ENCODE measurements at regions not wholly inside any gene's neighbourhood (a gene's known extent, or its start where the extent isn't known, plus 50 kb on each side); places are given as distances from the start of the nearest gene placed in this dataset.

DNA sequence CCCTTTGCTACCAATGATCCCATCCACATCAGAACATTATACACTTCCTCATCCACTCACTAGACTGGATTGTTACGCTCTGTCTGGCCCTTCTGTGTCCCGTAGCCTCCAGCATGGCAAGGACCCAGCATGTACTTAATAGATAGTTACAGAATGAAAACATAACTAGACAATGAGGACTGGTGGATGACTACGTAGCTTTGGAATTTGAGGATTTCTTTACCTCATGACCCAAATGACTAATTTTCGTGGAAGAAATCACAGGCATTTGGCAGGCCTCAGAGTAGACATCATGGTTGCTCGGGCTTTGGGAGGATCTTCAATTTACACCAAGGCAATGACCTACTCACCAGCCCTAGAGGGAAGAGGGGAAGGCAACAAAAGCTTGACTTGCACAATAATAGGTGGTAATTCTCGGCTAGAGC is 299.8 kb downstream of the TLE1 start:
- DNase-seq = no peak

DNA sequence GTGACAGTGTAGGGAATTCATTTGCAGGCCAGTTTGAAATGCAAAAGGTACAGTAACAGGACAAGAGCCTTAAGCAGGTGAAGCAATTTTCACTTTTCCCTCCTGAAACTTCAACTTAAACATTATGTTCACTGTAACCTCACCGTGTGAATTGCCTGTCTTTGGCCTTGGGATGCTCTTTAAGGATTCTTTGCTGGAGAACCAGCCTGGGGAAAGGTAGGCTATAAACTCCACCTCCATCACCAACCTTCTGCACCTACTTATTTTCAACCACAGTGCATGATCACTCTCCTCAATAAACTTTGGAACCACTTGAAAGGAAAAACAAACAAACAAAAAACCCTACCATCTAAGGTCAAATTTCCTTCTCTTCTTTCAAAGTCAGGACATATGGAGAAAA is 300.5 kb downstream of the TLE1 start:
- DNase-seq = no peak

DNA sequence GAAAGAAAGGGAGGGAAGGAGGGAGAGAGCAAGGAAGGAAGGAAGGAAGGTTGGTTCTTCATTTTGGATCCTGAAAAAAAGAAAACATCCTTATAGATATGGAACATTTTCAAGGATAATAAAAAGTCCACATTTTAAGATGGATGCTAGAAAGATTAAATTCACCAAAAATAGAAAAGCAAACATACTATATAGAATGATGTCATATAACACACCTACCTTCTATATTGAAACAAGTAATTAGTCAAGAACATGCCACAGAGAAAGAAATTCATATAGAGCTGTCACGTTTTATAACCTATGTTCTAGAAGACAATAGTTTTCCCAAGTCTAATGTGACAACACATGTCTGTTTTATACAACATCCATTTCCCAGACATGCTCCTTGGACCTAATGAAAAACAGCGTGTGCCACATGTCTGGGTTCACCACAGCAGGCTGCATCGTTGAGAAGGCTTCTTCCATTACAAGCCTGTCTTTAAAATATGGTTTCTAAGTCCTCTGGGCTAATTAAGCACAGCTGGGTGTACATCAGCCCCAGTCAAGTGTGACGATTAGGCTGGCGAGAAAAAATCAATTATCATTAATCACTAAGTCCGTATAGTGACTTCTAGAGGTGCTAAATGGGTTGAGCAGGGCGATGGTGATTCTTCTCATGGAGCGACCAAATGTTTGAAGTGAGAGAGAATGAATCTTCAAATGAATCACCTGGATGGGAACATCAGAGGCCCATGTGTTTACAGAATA is 301.8 kb downstream of the TLE1 start:
- no peak for DNase-seq

DNA sequence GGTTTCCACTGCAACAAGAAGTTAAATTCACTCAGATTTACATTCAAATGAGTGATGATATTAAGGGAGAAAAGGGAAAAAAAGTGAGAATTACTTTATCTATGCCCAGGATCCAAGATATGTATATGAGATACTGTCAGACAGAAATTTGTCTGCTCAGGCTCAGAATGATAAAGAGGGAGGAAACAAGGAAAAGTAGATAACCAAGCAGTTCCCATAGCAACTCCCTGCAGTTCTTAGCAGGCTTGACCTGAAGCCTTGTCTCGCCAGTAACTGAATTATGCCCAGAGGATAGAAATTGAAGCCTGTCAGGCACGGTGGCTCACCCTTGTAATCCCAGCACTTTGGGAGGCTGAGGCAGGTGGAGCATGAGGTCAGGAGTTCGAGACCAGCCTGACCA is 304.4 kb downstream of the TLE1 start:
- DNase-seq = no peak

DNA sequence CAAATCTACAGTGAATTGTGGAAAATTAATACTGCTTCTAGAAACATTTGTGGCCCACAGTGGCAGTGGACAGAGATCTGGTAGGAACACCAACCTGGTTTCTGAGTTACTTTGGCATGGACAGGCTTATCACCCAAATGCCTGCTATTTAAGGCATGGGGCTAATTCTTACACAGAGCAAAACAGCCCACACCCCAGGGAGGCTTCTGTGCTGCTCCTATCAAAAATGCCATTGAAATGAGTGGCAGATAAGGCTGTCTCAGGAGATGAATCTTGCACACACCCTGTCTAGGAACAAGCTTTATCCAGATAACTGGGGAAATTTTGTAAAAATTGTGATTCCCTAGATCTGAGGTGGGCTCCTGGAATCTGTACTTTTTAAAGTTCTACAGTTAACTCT is 307.1 kb downstream of the TLE1 start:
- DNase-seq = no peak

DNA sequence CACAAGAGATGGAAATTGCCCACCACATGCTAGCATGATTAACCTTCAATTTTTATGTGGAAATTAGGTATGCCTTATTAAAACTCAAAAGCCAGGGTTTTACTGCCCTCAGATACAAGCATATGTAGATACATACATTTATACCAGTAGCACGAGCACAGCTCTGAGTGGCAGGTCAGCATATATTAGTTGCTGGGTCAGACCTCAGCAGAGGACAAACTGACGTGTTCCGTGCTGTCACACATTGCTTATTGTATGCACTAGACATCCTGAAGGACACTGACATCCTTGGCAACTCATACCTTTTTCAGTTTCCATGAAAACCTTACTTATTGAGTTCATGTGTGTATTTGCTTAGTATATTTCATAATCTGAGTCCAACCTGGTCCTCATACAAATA is 307.7 kb downstream of the TLE1 start:
- DNase-seq = no peak

DNA sequence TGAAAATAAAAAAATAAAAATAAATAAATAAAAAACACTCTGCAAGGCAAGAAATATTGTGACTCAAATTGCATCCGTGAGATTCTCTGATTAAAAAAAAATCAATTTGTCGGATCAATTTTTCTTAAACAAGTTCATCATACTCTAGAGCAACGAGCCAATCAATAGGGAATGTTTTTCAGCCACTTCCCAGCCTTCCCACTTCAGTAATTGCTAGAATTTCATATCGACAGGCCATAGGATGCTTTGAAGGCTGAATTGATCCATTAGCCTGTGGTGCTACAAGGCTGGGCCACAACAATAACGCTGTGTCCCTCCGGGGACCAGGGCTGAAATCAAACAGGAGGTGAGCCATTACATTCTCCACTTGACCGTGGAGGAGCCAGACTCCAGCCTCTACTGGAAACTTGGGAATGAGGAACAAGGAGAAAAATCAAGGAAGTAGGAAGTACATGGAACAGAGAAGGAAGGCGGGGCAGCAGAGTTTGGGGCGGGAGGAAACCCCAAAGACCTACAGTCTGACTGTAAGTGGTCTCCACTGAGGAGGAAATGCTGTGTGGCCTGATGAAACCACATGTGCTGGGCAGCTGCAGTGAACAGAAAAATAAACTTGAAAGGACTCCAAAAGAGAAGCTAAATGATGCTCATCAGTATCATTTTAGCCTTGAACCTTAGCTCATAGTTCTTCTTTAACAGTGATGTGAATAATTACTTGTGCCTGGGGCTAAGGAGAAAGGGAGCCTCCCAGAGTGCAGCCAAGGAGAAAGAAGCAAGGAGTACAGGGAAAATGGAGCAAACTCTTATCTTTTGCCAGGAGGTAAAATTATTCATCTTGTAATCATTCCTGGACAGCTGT is 308.6 kb downstream of the TLE1 start:
- no peak for DNase-seq

DNA sequence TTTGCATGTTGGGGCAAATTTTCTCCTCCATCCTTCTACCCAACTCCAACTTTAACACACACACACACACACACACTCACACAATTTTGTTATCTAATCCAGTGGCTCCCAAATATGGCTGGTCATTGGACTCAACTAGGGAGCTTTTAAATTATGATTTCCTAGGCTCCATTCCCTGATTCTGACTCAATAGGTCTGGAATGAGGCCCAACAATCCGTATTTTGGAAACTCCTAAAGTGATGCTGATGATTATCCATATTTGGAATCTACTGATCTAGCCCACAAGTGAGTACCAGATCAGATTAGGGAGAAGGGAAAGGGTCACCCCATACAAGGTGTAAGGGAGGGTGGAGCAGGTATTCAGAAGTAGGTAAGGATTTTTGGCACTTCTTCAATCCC is 309.7 kb downstream of the TLE1 start:
- no peak for DNase-seq

DNA sequence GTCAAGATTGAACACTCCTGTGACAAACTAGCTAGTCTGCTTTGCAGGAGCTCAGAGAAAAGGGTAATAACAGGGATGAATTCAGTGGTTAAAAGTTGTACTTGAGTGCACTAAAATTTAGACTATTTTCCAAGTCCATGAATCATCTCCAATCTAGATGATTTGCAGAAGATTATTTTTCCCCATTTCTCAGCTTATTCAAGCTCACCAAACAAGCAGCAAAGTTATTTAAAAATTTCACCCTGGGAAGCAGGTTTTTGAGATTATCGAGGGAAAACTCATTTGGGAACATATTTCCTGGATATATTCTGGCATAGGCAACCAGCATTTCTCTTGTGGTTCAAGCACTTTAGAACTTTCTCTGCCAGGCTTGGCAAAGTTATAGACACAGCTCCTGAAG is 311.4 kb downstream of the TLE1 start:
- no peak for DNase-seq

DNA sequence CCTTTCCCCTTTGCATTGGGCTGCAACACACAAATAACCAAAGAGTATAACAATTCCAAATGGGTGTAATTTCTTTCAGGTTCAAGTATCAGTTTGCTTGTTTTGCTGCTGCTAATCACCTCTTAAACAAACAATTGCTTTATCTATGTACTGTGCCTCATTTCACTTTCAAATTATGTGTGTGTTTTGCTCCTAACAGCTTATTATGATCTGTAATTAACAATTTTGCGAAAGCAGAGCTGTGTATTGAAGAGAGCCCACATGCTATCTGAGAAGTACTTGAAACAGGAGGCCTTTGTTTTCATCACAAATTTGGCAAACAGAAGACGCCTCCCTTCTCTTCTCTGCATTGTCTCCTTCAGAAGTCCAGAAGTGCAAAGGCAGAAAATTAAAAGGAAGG is 312.0 kb downstream of the TLE1 start:
- no peak for DNase-seq

DNA sequence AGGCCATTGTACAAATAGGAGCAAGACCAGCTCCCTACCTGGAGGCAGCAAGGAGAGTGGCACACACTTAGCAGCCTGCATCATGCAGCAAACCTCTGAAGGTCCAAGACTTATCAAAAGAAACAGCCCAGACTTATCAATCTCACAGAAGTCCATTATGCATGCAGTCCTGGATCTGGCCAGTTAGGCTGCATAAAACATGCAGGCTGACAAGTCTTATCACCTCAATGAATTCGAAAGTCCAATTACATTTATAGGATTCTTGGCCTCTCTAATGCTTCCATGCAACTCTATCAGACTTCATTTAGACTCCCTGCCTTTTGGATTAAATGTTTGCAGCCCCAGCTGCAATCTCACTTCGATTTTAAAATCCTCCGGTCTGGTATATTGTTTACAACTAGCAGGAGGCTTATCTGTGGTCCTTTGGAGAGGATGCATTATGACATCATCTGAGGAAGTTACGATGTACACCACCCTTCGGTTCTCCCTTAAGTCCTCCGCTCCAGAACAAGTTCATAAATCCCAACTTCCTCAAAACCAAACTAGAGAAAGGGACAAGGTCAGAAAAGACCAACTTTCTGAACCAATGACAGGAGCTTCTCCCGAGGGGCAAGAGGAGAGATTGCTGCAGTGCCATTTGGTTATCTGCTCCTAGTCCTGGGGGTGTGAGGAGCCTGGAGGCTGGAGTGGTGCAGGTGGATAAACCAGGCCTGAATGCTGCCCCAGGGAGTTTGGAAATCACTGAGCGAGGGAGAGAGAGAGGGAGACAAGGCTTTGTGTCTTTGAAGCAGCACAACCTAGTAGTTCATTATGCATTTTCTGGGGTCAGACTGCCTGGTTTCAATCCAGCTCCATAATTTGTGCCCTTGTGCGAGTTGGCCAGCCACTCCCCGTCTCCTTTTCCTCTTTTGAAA is 313.9 kb downstream of the TLE1 start:
- DNase-seq = no peak

DNA sequence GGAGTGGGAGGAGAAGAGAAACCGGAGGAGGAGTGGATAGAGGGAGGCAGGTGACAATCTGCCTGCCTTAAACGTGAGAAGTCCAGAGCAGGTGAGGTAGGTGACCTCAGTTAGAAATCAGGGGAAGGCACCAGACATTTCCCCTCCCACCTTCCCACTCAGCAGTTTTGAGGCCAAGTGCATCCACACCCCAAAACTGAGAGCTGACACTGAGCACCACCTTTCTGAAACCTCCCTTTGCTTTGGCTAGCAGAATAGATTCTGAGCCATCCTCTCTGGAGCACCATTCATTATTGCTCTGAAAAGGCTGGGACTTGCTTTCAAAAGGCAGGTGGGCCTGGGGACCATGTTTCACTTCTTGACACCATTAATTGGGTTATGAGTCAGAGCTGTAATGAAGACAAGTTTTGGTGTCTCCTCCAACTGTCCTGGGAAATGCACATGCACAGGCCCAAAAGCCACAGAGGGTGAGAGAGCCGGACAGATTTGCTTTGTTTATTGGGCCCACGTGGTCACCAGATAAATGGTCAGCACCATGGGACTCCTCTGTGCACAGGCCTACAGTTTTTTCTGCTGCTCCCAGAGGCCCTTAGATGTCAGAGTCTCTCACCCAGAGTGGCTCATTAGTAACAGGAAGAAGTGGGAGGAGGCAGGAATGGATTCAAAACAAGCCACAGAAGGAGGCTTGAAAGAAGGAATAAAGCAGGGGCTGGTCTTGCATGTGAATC is 314.7 kb downstream of the TLE1 start:
- no peak for DNase-seq

DNA sequence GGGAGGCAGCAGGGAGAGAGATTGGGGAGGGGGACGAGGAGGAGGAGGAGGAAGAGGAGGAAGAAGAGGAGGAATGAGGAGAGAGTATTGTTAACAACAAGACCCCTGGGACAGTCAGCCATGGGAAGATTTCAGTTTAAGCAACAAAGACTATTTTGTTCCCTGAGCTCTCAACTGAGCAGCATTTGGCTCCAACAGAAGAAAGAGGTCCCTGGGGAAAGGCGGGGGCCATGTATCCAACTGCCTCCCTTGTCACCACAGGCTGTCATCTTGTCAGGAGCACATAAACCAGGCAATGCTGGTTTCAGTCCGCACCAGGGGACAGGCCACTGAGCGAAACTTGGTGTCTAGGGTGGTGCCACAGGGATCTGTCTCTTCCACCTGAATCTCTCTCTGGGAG is 316.1 kb downstream of the TLE1 start:
- DNase-seq = no peak

DNA sequence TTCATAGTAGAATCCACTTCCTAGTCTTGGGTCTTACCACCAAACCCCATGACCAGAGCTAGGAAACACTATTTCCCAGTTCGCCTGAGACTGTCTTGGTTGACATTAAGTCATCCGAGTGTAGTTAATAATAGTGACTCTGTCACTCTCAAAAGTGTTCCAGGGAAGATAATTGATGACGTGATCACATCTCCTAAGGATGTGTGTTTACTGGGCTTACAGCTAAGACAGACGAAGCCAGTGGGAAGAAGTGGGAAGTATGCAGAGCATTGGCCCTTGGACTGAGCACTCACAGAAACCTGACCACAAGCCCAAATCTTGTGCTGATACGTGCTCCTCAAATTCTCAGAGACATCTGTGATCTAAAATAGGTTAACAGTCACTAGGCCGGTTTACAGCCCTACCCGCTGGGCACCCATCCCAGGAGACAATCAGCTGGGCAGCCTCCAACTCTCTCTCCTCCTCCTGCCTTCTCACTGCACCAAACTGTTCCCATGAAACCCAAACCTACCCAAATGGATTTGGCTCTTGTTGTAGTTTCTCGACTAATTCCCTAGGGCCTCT is 316.6 kb downstream of the TLE1 start:
- DNase-seq = no peak

DNA sequence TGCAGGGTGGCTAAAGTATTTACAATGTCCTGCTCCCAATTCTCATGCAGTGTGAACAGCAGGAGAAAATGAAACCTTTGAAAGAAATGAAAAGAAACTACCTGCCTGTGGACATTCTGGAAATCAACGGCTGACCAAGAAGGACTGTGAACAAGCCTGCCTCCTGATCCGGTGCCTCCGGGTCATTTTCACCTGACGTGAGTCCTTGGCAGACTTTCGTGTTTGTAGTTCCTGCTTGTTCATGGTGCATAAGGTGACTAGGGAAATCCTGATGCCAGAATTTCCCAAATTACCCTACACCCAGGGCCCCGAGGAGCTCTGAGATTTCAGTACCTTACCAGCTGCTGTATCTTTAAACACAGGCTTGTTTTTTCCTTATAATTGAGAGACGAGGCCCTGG is 317.5 kb downstream of the TLE1 start:
- DNase-seq = no peak

DNA sequence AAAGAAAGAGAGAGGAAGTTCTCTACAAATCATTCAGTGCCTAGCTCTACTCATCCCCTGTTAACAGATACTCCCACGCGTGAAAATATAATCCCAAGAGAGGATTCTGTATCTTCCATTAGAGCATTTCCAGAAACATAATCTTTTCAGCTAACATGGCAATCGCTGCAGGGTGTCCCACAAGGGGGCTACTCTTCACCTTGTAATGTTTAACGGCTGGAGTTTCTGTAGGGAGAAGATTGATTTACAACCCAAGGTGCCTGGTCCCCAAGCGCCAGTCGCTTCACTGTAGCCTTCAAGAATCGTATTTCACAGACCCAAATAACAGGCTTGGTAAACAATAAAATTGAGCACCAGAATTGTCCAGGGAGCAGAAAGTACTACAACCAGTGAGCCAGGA is 318.7 kb downstream of the TLE1 start:
- no peak for DNase-seq

DNA sequence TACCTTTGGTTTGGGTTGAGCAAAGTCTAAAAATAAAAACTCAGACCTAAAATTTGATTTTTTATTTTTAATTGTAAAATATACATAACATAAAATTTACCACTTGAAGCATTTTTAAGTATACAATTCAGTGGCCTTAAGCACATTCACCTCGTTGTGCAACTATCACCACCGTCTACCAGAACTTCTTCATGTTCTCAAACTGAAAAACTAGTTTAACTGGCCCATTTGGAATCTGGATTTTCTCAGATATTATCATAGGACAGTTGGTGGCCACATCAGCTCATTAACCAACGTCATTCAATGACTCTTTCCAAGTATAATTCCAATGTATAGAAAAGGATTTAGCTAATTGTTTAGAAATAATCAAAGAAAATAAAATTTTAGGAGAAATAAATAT is 319.3 kb downstream of the TLE1 start:
- no peak for DNase-seq

DNA sequence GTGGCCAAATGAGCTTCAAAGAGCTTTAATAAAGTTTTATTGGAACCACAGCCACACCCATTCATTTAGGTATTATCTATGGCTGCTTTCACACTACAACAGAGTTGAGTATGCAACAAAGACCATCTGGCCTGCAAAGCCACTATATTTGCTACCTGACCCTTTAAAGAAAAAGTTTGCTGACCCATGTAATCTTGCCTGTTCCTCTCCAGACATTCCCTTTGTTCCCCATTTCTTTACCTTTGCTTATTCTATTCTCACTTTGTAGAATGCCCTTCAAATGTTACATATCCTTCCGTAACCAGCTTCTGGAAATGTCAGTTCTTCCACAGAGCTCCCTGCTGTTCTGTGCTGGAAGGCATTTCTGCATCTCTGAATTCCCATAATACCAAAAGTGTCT is 320.2 kb downstream of the TLE1 start:
- no peak for DNase-seq

DNA sequence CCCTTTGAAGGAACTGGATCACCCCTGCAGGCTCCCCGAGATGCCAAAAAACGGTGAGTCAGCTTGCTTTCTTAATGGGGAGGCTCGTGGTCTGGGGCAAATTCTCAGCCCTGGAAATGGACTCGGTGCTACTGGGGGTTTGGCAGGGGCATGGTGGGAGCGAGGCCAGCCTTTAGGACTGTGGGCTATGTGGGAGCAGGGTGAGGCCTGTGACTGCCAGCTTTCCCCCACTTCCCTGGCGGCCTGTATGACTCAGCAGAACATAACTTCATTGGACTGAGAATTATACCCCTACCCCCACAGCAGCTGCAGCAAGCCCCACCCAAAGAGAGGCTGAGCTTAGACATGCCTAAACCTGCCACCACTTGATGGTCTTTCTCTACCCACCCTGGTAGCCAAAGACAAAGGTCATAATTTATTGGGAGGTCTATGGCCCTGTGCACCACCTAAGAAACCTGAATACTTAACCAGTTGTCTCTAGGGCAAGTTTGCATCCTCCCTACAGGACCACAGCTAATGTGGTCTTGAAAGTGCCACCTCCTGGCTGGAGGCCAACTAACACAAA is 325.3 kb downstream of the TLE1 start:
- no peak for DNase-seq

DNA sequence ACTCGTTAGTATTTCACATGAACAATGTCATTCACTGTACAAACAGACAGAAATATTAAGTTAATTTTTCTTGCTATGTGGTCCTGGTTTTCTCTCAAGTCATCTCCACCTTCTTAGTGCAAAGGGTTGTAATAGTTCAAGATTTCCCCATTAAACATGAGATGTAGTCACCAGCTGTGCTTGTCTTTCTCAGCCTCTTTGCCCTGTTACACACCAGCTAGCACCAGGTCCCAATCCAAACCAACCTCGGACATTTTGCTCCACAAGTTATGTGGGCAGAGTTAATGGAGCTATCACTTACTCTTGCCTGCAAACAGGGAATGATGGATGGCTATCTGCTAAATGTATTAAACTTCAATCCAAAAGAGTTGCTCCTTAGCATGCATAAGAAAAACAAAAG is 328.1 kb downstream of the TLE1 start:
- DNase-seq = no peak

DNA sequence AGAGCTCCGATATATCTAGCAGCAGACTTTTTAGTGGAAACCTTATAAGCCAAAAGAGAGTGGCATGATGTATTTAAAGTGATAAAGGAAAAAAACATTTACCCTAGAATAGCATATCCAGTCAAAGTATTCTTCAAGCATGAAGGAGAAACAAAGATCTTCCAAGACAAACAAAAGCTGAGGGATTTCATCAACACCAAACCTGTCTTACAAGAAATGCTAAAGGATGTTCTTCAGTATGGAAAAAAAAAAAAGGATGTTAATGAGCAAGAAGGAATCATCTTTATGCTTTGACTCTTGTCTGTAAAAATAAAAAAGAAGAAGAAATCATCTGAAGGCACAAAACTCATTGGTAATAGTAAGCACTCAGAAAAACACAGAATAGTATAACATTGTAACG is 338.2 kb downstream of the TLE1 start:
- no peak for DNase-seq

DNA sequence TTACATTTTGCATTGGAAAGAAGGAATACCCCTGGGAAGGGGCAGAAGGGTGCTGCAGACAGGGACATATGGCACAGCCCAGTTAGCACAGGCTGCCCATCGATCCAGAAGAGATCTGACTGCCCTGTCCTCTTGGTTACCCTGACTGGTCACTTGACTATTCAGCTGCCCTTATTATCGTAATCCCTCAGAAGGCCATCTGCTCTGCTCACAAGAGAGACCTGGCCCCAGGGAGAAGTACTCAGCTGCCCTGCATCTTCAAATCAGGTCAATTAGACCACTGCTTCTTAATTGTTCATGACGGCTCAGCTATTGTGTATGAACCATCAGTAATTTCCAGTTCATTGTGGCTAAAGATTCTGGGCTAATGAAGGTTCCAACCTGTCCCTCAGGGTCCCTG is 345.0 kb downstream of the TLE1 start:
- DNase-seq = no peak
